ENCODE measurements at regions not wholly inside any gene's neighbourhood (a gene's known extent, or its start where the extent isn't known, plus 50 kb on each side); places are given as distances from the start of the nearest gene placed in this dataset.

- H3K27me3 ChIP-seq (ENCODE audit: control insufficient read depth, insufficient read depth, low read length), result no peaks in the 10 kb centered on the region
- H3K4me2 ChIP-seq (ENCODE audit: low read depth, low read length), result peak overlapping the region; percentile 99
- H3K9me1 ChIP-seq (ENCODE audit: insufficient read depth, low read length), result 0 out of 2 replicates have a peak, but pooled peaks cover 10% of the 10 kb centered on the region
- peak overlapping the region; percentile 99 for H2BK5ac ChIP-seq (ENCODE audit: low read depth, low read length, poor library complexity, severe bottlenecking)
- H2AK9ac ChIP-seq (replicated peaks; ENCODE audit: low read depth, low read length, poor library complexity), result peak overlapping the region; percentile 95
- peak overlapping the region; percentile 99 for H2BK15ac ChIP-seq (ENCODE audit: low read depth, low read length)
- H3K9ac ChIP-seq (ENCODE audit: low read depth, low read length), result peak overlapping the region; percentile 99
- intact Hi-C loops (cut with micrococcal nuclease) (loop anchor here (1.0 to 5.0 kb wide), 7 partner anchors 39 to 250 kb away; no protein-coding TSS in a partner anchor), dilution Hi-C loops (cut with HindIII; ENCODE audit: low sequenced_read_pairs, unreplicated experiment) (no loop called here), in situ Hi-C loops (cut with MboI; ENCODE audit: low sequenced_read_pairs) (no loop called here)
- DNase-seq (peak; percentile 95), ATAC-seq (ENCODE audit: low read depth) (peak; percentile 79)
- no TSS peak for BruUV-seq (replicated peaks)
- H4K5ac ChIP-seq (ENCODE audit: low read depth, low read length), result peak overlapping the region; percentile 99
- POLR2A ChIA-PET (ENCODE audit: unreplicated experiment), result interaction anchor here (0.6 to 1.0 kb wide), 2 partner anchors 23 to 93 kb away, joined by 3 to 4 read pairs; no protein-coding TSS in a partner anchor
- peak overlapping the region; percentile 99 for H3K27ac ChIP-seq (ENCODE audit: insufficient read depth, low read length)
- peak overlapping the region; percentile 91 for H2AK5ac ChIP-seq (ENCODE audit: low read depth, low read length)
- peak overlapping the region; percentile 92 to 99 for H4K8ac ChIP-seq (ENCODE audit: low read depth in 2 of 2, low read length in 2 of 2)
- peak overlapping the region; percentile 98 for H3K14ac ChIP-seq (replicated peaks; ENCODE audit: low read depth, low read length)
- H3K79me1 ChIP-seq (ENCODE audit: low read depth in 1 of 2, low read length in 2 of 2), result peaks cover 0 to 13% of the 10 kb centered on the region in 2 experiments; a peak in 2 of 4 replicates
- H2BK20ac ChIP-seq (ENCODE audit: low read depth, low read length), result peak overlapping the region; percentile 97
- CTCF ChIA-PET, result interaction anchor here (0.5 to 0.8 kb wide), 3 partner anchors 167 to 1584 kb away, joined by 3 to 7 read pairs (median 3); no protein-coding TSS in a partner anchor
- H3K23ac ChIP-seq (ENCODE audit: low read depth, low read length), result peak overlapping the region; percentile 98
- no CpG with 5 or more reads among the region's 6 CpGs for WGBS, 2 experiments (ENCODE audit: extremely low coverage in 2 of 2, insufficient read length in 1 of 2)
- peak overlapping the region; percentile 100; the same call in 1 of the 2 replicates for H3K18ac ChIP-seq (ENCODE audit: low read depth, low read length)
- H3K4me3 ChIP-seq (ENCODE audit: insufficient read depth, low read depth, low read length), result peak overlapping the region; percentile 41; the same call in 1 of the 2 replicates
- H3K9me3 ChIP-seq (ENCODE audit: control insufficient read depth, insufficient read depth, low read length), result no peaks in the 10 kb centered on the region
- H3K36me3 ChIP-seq (ENCODE audit: control insufficient read depth, insufficient read depth, low read length), result no peaks in the 10 kb centered on the region
- H2AFZ ChIP-seq (replicated peaks; ENCODE audit: low read length, poor library complexity), result no peak overlapping the region
- no peaks in the 10 kb centered on the region for H4K20me1 ChIP-seq (ENCODE audit: insufficient read depth, low read length)
- H3K4me1 ChIP-seq (ENCODE audit: control insufficient read depth, insufficient read depth, low read length), result peaks cover 6% of the 10 kb centered on the region
- H4K91ac ChIP-seq (ENCODE audit: insufficient read depth, low read depth, low read length), result peak overlapping the region; percentile 98
- H3K56ac ChIP-seq (ENCODE audit: extremely low read depth, insufficient read depth, low read length), result peak overlapping the region; percentile 100
- H3K4ac ChIP-seq (ENCODE audit: low read depth, low read length), result peak overlapping the region; percentile 97
- peak overlapping the region; percentile 97 for H2BK120ac ChIP-seq (ENCODE audit: low read depth, low read length)
- TF ChIP-seq MAFK (IDR thresholded peaks at IDR 0.05; ENCODE audit: low read depth, low read length) (no peak), RCOR1 (IDR thresholded peaks at IDR 0.05; ENCODE audit: insufficient replicate concordance, low read length) (no peak), CTCF (conservative IDR thresholded peaks at IDR 0.05; ENCODE audit: low read depth, low read length) (peak; percentile 32; the same call in 1 of the 2 replicates), MXI1 (IDR thresholded peaks at IDR 0.05; ENCODE audit: borderline replicate concordance, low read depth, low read length) (no peak), RFX5 (IDR thresholded peaks at IDR 0.05; ENCODE audit: low read depth, low read length) (no peak), NFE2L2 (IDR thresholded peaks at IDR 0.05; ENCODE audit: low read depth, low read length) (no peak), BHLHE40 (IDR thresholded peaks at IDR 0.05; ENCODE audit: low read depth, low read length) (no peak), FOS (IDR thresholded peaks at IDR 0.05; ENCODE audit: low read depth, low read length) (no peak), ELK1 (IDR thresholded peaks at IDR 0.05; ENCODE audit: borderline replicate concordance, low read depth, low read length) (no peak), POLR2A (IDR thresholded peaks at IDR 0.05; ENCODE audit: low read depth, low read length) (no peak; the same call in 1 of the 2 replicates), SMC3 (IDR thresholded peaks at IDR 0.05; ENCODE audit: low read depth, low read length) (peak; percentile 24; the same call in 1 of the 2 replicates), MAZ (IDR thresholded peaks at IDR 0.05; ENCODE audit: borderline replicate concordance, low read depth, low read length) (peak; percentile 30; the same call in 1 of the 2 replicates), CHD1 (IDR thresholded peaks at IDR 0.05; ENCODE audit: low read depth, low read length) (no peak), CEBPB (IDR thresholded peaks at IDR 0.05; ENCODE audit: low read depth, low read length) (no peak)
- TF ChIP-seq, protein P1, sequence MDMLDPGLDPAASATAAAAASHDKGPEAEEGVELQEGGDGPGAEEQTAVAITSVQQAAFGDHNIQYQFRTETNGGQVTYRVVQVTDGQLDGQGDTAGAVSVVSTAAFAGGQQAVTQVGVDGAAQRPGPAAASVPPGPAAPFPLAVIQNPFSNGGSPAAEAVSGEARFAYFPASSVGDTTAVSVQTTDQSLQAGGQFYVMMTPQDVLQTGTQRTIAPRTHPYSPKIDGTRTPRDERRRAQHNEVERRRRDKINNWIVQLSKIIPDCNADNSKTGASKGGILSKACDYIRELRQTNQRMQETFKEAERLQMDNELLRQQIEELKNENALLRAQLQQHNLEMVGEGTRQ (IDR thresholded peaks at IDR 0.05; ENCODE audit: low read depth, low read length), result no peak
Measured at GRCh38 chr20:53828682-53829254, 235.1 kb upstream of the ZNF217 start.

Measured in IMR-90 (cell line).